ENCODE measurements at regions not wholly inside any gene's neighbourhood (a gene's known extent, or its start where the extent isn't known, plus 50 kb on each side); places are given as distances from the start of the nearest gene placed in this dataset.

GRCh38 chr11:119897576-119897975 lies 168.6 kb upstream of the NECTIN1 start:
- intact Hi-C loops (cut with DNase I): no loop called here
- Histone ChIP-seq H3K27me3 (no peaks in the 10 kb centered on the region), H3K27ac (no peak overlapping the region), H3K4me3 (no peak overlapping the region), H3K36me3 (no peaks in the 10 kb centered on the region), H3K9me3 (no peaks in the 10 kb centered on the region), H3K4me1 (no peaks in the 10 kb centered on the region)
- TF ChIP-seq POLR2AphosphoS5 (IDR thresholded peaks at IDR 0.05; ENCODE audit: insufficient read depth in 1 of 2, low read depth in 1 of 2) (no peak), POLR2A (IDR thresholded peaks at IDR 0.05) (no peak)
- TF ChIP-seq, protein P1, sequence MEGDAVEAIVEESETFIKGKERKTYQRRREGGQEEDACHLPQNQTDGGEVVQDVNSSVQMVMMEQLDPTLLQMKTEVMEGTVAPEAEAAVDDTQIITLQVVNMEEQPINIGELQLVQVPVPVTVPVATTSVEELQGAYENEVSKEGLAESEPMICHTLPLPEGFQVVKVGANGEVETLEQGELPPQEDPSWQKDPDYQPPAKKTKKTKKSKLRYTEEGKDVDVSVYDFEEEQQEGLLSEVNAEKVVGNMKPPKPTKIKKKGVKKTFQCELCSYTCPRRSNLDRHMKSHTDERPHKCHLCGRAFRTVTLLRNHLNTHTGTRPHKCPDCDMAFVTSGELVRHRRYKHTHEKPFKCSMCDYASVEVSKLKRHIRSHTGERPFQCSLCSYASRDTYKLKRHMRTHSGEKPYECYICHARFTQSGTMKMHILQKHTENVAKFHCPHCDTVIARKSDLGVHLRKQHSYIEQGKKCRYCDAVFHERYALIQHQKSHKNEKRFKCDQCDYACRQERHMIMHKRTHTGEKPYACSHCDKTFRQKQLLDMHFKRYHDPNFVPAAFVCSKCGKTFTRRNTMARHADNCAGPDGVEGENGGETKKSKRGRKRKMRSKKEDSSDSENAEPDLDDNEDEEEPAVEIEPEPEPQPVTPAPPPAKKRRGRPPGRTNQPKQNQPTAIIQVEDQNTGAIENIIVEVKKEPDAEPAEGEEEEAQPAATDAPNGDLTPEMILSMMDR (IDR thresholded peaks at IDR 0.05): no peak
- DNase-seq (ENCODE audit: extremely low spot score in 2 of 2): no peak

DNA sequence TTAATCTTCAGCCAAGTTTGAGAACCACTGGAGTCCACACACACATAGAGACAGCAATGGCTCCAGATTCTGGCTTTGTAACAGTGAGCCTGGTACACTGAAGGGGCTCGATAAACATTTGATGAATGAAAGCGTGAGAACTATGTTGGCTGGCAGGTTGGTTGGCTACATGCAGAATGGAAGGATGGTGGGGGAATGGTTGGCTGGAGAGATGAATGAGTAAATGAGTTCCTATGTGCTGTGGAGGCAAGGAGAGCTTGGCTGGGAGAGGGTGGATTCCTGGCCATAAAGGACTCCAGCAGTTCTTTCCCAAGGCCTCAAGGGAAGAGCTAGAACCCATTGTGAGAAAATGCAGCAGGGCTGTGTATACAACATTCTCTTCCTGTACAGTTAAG lies 168.0 kb upstream of the NECTIN1 start:
- no peak overlapping the region for H3K27ac ChIP-seq
- no peaks in the 10 kb centered on the region for H3K27me3 ChIP-seq
- no peaks in the 10 kb centered on the region for H3K9me3 ChIP-seq
- TF ChIP-seq POLR2AphosphoS5 (IDR thresholded peaks at IDR 0.05; ENCODE audit: insufficient read depth in 1 of 2, low read depth in 1 of 2) (no peak), POLR2A (IDR thresholded peaks at IDR 0.05) (no peak)
- TF ChIP-seq, protein P1 (IDR thresholded peaks at IDR 0.05): no peak
- no peaks in the 10 kb centered on the region for H3K36me3 ChIP-seq
- H3K4me1 ChIP-seq: no peaks in the 10 kb centered on the region
- no peak for DNase-seq (ENCODE audit: extremely low spot score in 2 of 2)
- no peak overlapping the region for H3K4me3 ChIP-seq
- intact Hi-C loops (cut with DNase I): no loop called here

GRCh38 chr11:119896387-119897045 lies 167.5 kb upstream of the NECTIN1 start:
- TF ChIP-seq POLR2AphosphoS5 (IDR thresholded peaks at IDR 0.05; ENCODE audit: insufficient read depth in 1 of 2, low read depth in 1 of 2): no peak
- TF ChIP-seq, protein P1 (IDR thresholded peaks at IDR 0.05): no peak
- no peak for TF ChIP-seq POLR2A (IDR thresholded peaks at IDR 0.05)
- H3K4me3 ChIP-seq: no peak overlapping the region
- no peak for DNase-seq (ENCODE audit: extremely low spot score in 2 of 2)
- intact Hi-C loops (cut with DNase I): no loop called here
- H3K36me3 ChIP-seq: no peaks in the 10 kb centered on the region
- no peaks in the 10 kb centered on the region for H3K27me3 ChIP-seq
- no peak overlapping the region for H3K27ac ChIP-seq
- H3K9me3 ChIP-seq: no peaks in the 10 kb centered on the region
- H3K4me1 ChIP-seq: no peaks in the 10 kb centered on the region

DNA sequence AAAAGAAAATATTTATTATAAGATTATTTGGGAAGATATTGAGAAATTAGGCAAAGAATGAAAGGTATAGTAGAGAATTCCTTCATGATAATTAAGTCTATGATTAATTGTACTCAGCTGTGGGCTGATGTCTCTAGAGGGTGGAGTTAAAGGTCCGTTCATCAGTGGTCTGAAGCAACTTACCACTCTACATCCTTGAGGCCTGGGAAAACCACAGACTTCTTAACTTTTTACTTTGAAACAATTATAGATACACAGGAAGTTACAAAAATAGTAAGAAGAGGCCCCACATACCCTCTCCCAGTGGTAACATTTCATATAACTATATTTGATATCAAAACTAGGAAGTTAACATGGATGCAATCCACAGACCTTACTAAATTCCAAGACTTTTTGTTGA lies 167.0 kb upstream of the NECTIN1 start:
- TF ChIP-seq POLR2AphosphoS5 (IDR thresholded peaks at IDR 0.05; ENCODE audit: insufficient read depth in 1 of 2, low read depth in 1 of 2): no peak
- Histone ChIP-seq H3K4me3 (no peak overlapping the region), H3K27ac (no peak overlapping the region), H3K4me1 (no peaks in the 10 kb centered on the region), H3K36me3 (no peaks in the 10 kb centered on the region), H3K27me3 (no peaks in the 10 kb centered on the region), H3K9me3 (no peaks in the 10 kb centered on the region)
- intact Hi-C loops (cut with DNase I): no loop called here
- no peak for DNase-seq (ENCODE audit: extremely low spot score in 2 of 2)

GRCh38 chr11:119894916-119895315 lies 165.9 kb upstream of the NECTIN1 start:
- no peaks in the 10 kb centered on the region for H3K9me3 ChIP-seq
- no peak for TF ChIP-seq POLR2A (IDR thresholded peaks at IDR 0.05)
- TF ChIP-seq, protein P1 (IDR thresholded peaks at IDR 0.05): no peak
- TF ChIP-seq POLR2AphosphoS5 (IDR thresholded peaks at IDR 0.05; ENCODE audit: insufficient read depth in 1 of 2, low read depth in 1 of 2): no peak
- no peak overlapping the region for H3K27ac ChIP-seq
- no peak overlapping the region for H3K4me3 ChIP-seq
- no peaks in the 10 kb centered on the region for H3K4me1 ChIP-seq
- H3K27me3 ChIP-seq: no peaks in the 10 kb centered on the region
- intact Hi-C loops (cut with DNase I): no loop called here
- H3K36me3 ChIP-seq: no peaks in the 10 kb centered on the region
- no peak for DNase-seq (ENCODE audit: extremely low spot score in 2 of 2)
